Fibroblast of lung (primary cell): ENCODE measurements at regions not wholly inside any gene's neighbourhood (a gene's known extent, or its start where the extent isn't known, plus 50 kb on each side); places are given as distances from the start of the nearest gene placed in this dataset.

Source experiments
- DNase-seq, 2 donors: peaks; one replicate each; pipeline versions ENCODE4 v3.0.0 to v3.0.0-alpha.2; 2010; ENCODE audit warnings: low read depth in 2 of 2
- H2AFZ ChIP-seq: 2 replicates; pipeline ENCODE4 v1.5.1; 2012; ENCODE audit warnings: low read length, control low read depth, inconsistent platforms
- H3K27ac ChIP-seq: 2 replicates; pipeline ENCODE4 v1.5.1; 2011; ENCODE audit warnings: low read length, control low read depth; ENCODE audit not compliant: insufficient read depth
- H3K27me3 ChIP-seq: 2 replicates; pipeline ENCODE4 v1.5.1; 2011; ENCODE audit warnings: mild to moderate bottlenecking, low read length; ENCODE audit not compliant: control insufficient read depth, insufficient read depth
- H3K36me3 ChIP-seq: 2 replicates; pipeline ENCODE4 v1.5.1; 2011; ENCODE audit warnings: low read length; ENCODE audit not compliant: control insufficient read depth, insufficient read depth
- H3K4me1 ChIP-seq: 2 replicates; pipeline ENCODE4 v1.5.1; 2011; ENCODE audit warnings: low read length; ENCODE audit not compliant: control insufficient read depth, insufficient read depth; ENCODE audit errors: extremely low read depth
- H3K4me2 ChIP-seq: 2 replicates; pipeline ENCODE4 v1.5.1; 2011; ENCODE audit warnings: low read length, control low read depth; ENCODE audit not compliant: insufficient read depth; ENCODE audit errors: extremely low read depth
- H3K4me3 ChIP-seq, 4 experiments: fragments of 200-600 bp in 1 of 4; sonication (generic) in 1 of 4; replicated peaks in 1 of 4; 2 replicates each; pipeline ENCODE4 v1.5.1; 2011 to 2016; ENCODE audit warnings: low read length in 4 of 4, low read depth in 3 of 4, mild to moderate bottlenecking in 3 of 4, control low read depth in 2 of 4, inconsistent platforms in 1 of 4, mixed read lengths in 1 of 4; ENCODE audit not compliant: insufficient read depth in 1 of 4; ENCODE audit errors: control extremely low read depth in 1 of 4
- H3K79me2 ChIP-seq: 2 replicates; pipeline ENCODE4 v1.5.1; 2012; ENCODE audit warnings: mild to moderate bottlenecking, low read length, inconsistent platforms; ENCODE audit not compliant: control insufficient read depth, insufficient read depth
- H3K9ac ChIP-seq: 2 replicates; pipeline ENCODE4 v1.5.1; 2011; ENCODE audit warnings: mild to moderate bottlenecking, low read length, control low read depth; ENCODE audit not compliant: insufficient read depth
- H3K9me3 ChIP-seq: 2 replicates; pipeline ENCODE4 v1.5.1; 2012; ENCODE audit warnings: low read depth, low read length; ENCODE audit not compliant: control insufficient read depth, insufficient read depth
- H4K20me1 ChIP-seq: 2 replicates; pipeline ENCODE4 v1.5.1; 2011; ENCODE audit warnings: low read length; ENCODE audit not compliant: control insufficient read depth, insufficient read depth; ENCODE audit errors: extremely low read depth
- EZH2 ChIP-seq: IDR thresholded peaks from 2 replicates; pipeline ENCODE4 v1.5.1; 2012; ENCODE audit warnings: low read length, control low read depth, mild to moderate bottlenecking; ENCODE audit errors: missing control alignments
- TF ChIP-seq, protein P1 (sequence below), 2 donors: IDR thresholded peaks in 1 of 2; conservative IDR thresholded peaks in 1 of 2; 1 replicate in 1 of 2; 2 replicates in 1 of 2; pipeline ENCODE4 v1.5.1; 2011 to 2012; ENCODE audit warnings: low read length in 2 of 2, control low read depth in 1 of 2, inconsistent platforms in 1 of 2, low read depth in 1 of 2, mild to moderate bottlenecking in 1 of 2

GRCh38 chr2:138293045-138293444 is 208.5 kb upstream of the SPOPL start:
- Histone ChIP-seq H3K4me1 (no peaks in the 10 kb centered on the region), H3K9me3 (no peaks in the 10 kb centered on the region), H3K4me2 (no peak overlapping the region), H4K20me1 (no peaks in the 10 kb centered on the region), H3K36me3 (no peaks in the 10 kb centered on the region), H2AFZ (no peak overlapping the region), H3K9ac (no peak overlapping the region), H3K4me3 (no peak overlapping the region), H3K27me3 (no peaks in the 10 kb centered on the region), H3K27ac (no peak overlapping the region), H3K79me2 (no peaks in the 10 kb centered on the region)
- TF ChIP-seq, protein P1, sequence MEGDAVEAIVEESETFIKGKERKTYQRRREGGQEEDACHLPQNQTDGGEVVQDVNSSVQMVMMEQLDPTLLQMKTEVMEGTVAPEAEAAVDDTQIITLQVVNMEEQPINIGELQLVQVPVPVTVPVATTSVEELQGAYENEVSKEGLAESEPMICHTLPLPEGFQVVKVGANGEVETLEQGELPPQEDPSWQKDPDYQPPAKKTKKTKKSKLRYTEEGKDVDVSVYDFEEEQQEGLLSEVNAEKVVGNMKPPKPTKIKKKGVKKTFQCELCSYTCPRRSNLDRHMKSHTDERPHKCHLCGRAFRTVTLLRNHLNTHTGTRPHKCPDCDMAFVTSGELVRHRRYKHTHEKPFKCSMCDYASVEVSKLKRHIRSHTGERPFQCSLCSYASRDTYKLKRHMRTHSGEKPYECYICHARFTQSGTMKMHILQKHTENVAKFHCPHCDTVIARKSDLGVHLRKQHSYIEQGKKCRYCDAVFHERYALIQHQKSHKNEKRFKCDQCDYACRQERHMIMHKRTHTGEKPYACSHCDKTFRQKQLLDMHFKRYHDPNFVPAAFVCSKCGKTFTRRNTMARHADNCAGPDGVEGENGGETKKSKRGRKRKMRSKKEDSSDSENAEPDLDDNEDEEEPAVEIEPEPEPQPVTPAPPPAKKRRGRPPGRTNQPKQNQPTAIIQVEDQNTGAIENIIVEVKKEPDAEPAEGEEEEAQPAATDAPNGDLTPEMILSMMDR (conservative IDR thresholded peaks at IDR 0.05 in 1 of 2, IDR thresholded peaks at IDR 0.05 in 1 of 2; ENCODE audit: low read depth in 1 of 2, low read length in 2 of 2): no peak
- TF ChIP-seq EZH2: no peak
- DNase-seq: no peak

DNA sequence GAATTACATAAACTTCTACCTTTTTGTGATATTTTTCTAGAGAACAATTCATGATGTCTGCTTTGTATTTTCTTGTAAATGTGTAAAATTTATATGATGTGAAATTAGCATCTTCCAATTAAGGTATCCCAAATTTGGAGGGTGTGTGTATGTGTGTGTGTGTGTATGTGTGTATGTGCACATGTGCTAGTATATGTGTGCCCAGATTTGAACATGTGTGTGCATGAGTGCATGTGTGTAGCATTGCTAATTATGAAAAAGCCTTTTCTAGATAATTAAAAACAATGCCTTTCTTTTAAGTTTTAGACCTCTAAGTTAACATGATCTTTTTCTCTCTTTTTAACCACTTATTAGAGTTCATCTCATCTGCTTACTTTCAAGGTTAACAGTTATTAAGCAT is 208.0 kb upstream of the SPOPL start:
- H3K4me2 ChIP-seq: no peak overlapping the region
- no peaks in the 10 kb centered on the region for H3K4me1 ChIP-seq
- H3K4me3 ChIP-seq: no peak overlapping the region
- no peaks in the 10 kb centered on the region for H4K20me1 ChIP-seq
- no peak overlapping the region for H2AFZ ChIP-seq
- H3K9me3 ChIP-seq: no peaks in the 10 kb centered on the region
- no peaks in the 10 kb centered on the region for H3K27me3 ChIP-seq
- TF ChIP-seq EZH2: no peak
- TF ChIP-seq, protein P1 (conservative IDR thresholded peaks at IDR 0.05 in 1 of 2, IDR thresholded peaks at IDR 0.05 in 1 of 2; ENCODE audit: low read depth in 1 of 2, low read length in 2 of 2): no peak
- H3K9ac ChIP-seq: no peak overlapping the region
- H3K36me3 ChIP-seq: no peaks in the 10 kb centered on the region
- H3K79me2 ChIP-seq: no peaks in the 10 kb centered on the region
- H3K27ac ChIP-seq: no peak overlapping the region
- DNase-seq: no peak

GRCh38 chr2:138294451-138294850 is 207.1 kb upstream of the SPOPL start:
- H3K36me3 ChIP-seq: no peaks in the 10 kb centered on the region
- no peak overlapping the region for H3K4me3 ChIP-seq
- no peak overlapping the region for H3K9ac ChIP-seq
- H2AFZ ChIP-seq: no peak overlapping the region
- H3K4me1 ChIP-seq: no peaks in the 10 kb centered on the region
- TF ChIP-seq, protein P1 (conservative IDR thresholded peaks at IDR 0.05 in 1 of 2, IDR thresholded peaks at IDR 0.05 in 1 of 2; ENCODE audit: low read depth in 1 of 2, low read length in 2 of 2): no peak
- H4K20me1 ChIP-seq: no peaks in the 10 kb centered on the region
- H3K27me3 ChIP-seq: no peaks in the 10 kb centered on the region
- DNase-seq: no peak
- no peak overlapping the region for H3K4me2 ChIP-seq
- H3K79me2 ChIP-seq: no peaks in the 10 kb centered on the region
- H3K27ac ChIP-seq: no peak overlapping the region
- no peaks in the 10 kb centered on the region for H3K9me3 ChIP-seq
